A673 (cell line): ENCODE measurements at regions not wholly inside any gene's neighbourhood (a gene's known extent, or its start where the extent isn't known, plus 50 kb on each side); places are given as distances from the start of the nearest gene placed in this dataset.

Experiments
- BruUV-seq: library from RNA; stranded (reverse); fragments of 400-500 nt; replicated peaks from 2 replicates; lab custom pipeline; 2021; lab: Mats Ljungman, UMichigan
- CTCF ChIA-PET: fragments of 300-600 bp; sonication (Branson Sonifier 250); formaldehyde crosslinking; loops from one replicate; lab custom pipeline; 2022; ENCODE audit warnings: antibody characterized with exemption; lab: Charles Lee
- POLR2A ChIA-PET: fragments of 300-600 bp; sonication (Branson Sonifier 250); formaldehyde crosslinking; loops from one replicate; lab custom pipeline; 2022; ENCODE audit warnings: antibody characterized with exemption; ENCODE audit not compliant: low non-redundant PET; lab: Charles Lee
- DNase-seq: peaks from one replicate; pipeline ENCODE4 v3.0.0-alpha.2; 2015; ENCODE audit warnings: low spot score
- H3K27ac ChIP-seq: fragments of 200-600 bp; sonication (generic); 2 replicates; pipeline ENCODE4 v1.5.1; 2016; ENCODE audit warnings: mixed run types, low read depth, mild to moderate bottlenecking, mixed read lengths, antibody characterized with exemption, low read length; ENCODE audit not compliant: poor library complexity, severe bottlenecking
- H3K27me3 ChIP-seq: fragments of 200-600 bp; sonication (generic); replicated peaks from 2 replicates; pipeline ENCODE4 v1.6.1; 2017; ENCODE audit warnings: mixed run types, low read depth, mild to moderate bottlenecking, mixed read lengths, antibody characterized with exemption, low read length; ENCODE audit not compliant: insufficient read depth, poor library complexity
- H3K36me3 ChIP-seq: fragments of 200-600 bp; sonication (generic); 2 replicates; pipeline ENCODE4 v1.6.1; 2016; ENCODE audit warnings: mixed run types, mild to moderate bottlenecking, mixed read lengths, antibody characterized with exemption, low read length; ENCODE audit not compliant: insufficient read depth, poor library complexity, severe bottlenecking
- H3K4me1 ChIP-seq: fragments of 200-600 bp; sonication (generic); 2 replicates; pipeline ENCODE4 v1.6.1; 2017; ENCODE audit warnings: mixed run types, mild to moderate bottlenecking, mixed read lengths, antibody characterized with exemption, low read length; ENCODE audit not compliant: insufficient read depth, poor library complexity, severe bottlenecking
- H3K4me3 ChIP-seq: fragments of 200-600 bp; sonication (generic); 2 replicates; pipeline ENCODE4 v1.5.1; 2016; ENCODE audit warnings: low read depth, mixed run types, mild to moderate bottlenecking, mixed read lengths, low read length; ENCODE audit not compliant: poor library complexity, severe bottlenecking
- H3K9me3 ChIP-seq: fragments of 200-600 bp; sonication (generic); 2 replicates; pipeline ENCODE4 v1.6.1; 2016; ENCODE audit warnings: mixed run types, low read depth, mild to moderate bottlenecking, mixed read lengths, antibody characterized with exemption, low read length; ENCODE audit not compliant: poor library complexity, severe bottlenecking
- EZH2 ChIP-seq: fragments of 200-600 bp; sonication (generic); IDR thresholded peaks from 2 replicates; pipeline ENCODE4 v1.6.1; 2017; ENCODE audit warnings: borderline replicate concordance, low read depth, mild to moderate bottlenecking, mixed read lengths, antibody characterized with exemption, low read length; ENCODE audit not compliant: poor library complexity, severe bottlenecking
- intact Hi-C: fragments of 100-400 bp; cut with micrococcal nuclease; formaldehyde crosslinking; loops from one replicate; pipeline ENCODE4 v1.10.0; 2022; ENCODE audit not compliant: unreplicated experiment
- TF ChIP-seq, protein P1 (sequence below): fragments of 300-800, 200-600 bp; sonication (generic); conservative IDR thresholded peaks from 2 replicates; pipeline ENCODE4 v1.5.1; 2017; ENCODE audit warnings: low read depth, mild to moderate bottlenecking, antibody characterized with exemption, low read length, moderate library complexity, mixed read lengths

DNA sequence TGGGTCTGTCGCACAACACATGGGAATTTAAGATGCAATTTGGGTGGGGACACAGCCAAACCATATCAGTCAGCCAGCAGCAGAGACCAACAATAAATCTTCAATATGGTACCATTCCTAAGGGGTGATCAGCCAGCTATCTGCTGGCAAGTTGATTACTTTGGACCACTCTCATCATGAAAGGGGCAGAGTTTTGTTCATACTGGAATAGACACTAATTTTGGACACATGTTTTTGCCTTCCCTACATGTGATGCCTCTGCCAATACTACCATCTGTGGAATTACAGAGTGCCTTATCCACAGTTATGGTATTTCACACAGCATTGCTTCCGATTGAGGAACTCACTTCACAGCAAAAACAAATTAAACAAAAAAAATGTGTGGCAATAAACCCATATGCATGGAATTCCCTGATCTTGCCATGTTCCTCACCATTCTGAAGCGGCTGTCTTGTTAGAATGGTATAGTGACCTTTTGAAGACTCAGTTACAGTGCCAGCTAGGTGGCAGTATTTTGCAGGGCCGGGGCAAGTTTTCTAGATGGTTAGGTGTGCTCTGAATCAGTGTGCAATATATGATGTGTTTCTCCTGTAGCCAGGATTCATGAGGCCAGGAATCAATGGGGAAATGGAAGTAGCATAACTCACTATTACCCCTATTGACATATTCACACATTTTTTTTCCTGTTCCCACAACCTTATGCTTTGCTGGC is 179.0 kb upstream of the IGF1 start:
- H3K27me3 ChIP-seq: no peaks in the 10 kb centered on the region
- no peak overlapping the region for H3K4me3 ChIP-seq
- H3K4me1 ChIP-seq: no peaks in the 10 kb centered on the region
- no peaks in the 10 kb centered on the region for H3K36me3 ChIP-seq
- TF ChIP-seq, protein P1, sequence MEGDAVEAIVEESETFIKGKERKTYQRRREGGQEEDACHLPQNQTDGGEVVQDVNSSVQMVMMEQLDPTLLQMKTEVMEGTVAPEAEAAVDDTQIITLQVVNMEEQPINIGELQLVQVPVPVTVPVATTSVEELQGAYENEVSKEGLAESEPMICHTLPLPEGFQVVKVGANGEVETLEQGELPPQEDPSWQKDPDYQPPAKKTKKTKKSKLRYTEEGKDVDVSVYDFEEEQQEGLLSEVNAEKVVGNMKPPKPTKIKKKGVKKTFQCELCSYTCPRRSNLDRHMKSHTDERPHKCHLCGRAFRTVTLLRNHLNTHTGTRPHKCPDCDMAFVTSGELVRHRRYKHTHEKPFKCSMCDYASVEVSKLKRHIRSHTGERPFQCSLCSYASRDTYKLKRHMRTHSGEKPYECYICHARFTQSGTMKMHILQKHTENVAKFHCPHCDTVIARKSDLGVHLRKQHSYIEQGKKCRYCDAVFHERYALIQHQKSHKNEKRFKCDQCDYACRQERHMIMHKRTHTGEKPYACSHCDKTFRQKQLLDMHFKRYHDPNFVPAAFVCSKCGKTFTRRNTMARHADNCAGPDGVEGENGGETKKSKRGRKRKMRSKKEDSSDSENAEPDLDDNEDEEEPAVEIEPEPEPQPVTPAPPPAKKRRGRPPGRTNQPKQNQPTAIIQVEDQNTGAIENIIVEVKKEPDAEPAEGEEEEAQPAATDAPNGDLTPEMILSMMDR: peak; percentile 50
- no peak for TF ChIP-seq EZH2
- no TSS peak for BruUV-seq
- H3K9me3 ChIP-seq: no peaks in the 10 kb centered on the region
- H3K27ac ChIP-seq: no peak overlapping the region
- intact Hi-C loops: loop anchor here (2.0 kb wide), 1 partner anchor 43 kb away; no protein-coding TSS in a partner anchor
- CTCF ChIA-PET: no interaction called here
- DNase-seq: peak; percentile 7
- POLR2A ChIA-PET: no interaction called here

GRCh38 chr12:102653406-102653805 is 173.0 kb upstream of the IGF1 start:
- Histone ChIP-seq H3K4me1 (no peaks in the 10 kb centered on the region), H3K27me3 (peaks cover 24% of the 10 kb centered on the region), H3K36me3 (no peaks in the 10 kb centered on the region), H3K27ac (no peak overlapping the region), H3K9me3 (no peaks in the 10 kb centered on the region), H3K4me3 (no peak overlapping the region)
- POLR2A ChIA-PET: interaction anchor here (0.7 kb wide), 1 partner anchor 902 kb away, joined by 9 read pairs; no protein-coding TSS in a partner anchor
- DNase-seq: no peak
- intact Hi-C loops: no loop called here
- no TSS peak for BruUV-seq
- CTCF ChIA-PET: no interaction called here
- TF ChIP-seq EZH2: no peak
- TF ChIP-seq, protein P1: no peak

GRCh38 chr12:102652645-102653313 is 172.4 kb upstream of the IGF1 start:
- POLR2A ChIA-PET: no interaction called here
- Histone ChIP-seq H3K36me3 (no peaks in the 10 kb centered on the region), H3K27me3 (peaks cover 26% of the 10 kb centered on the region), H3K9me3 (no peaks in the 10 kb centered on the region), H3K4me3 (no peak overlapping the region), H3K27ac (no peak overlapping the region), H3K4me1 (no peaks in the 10 kb centered on the region)
- no peak for DNase-seq
- CTCF ChIA-PET: no interaction called here
- no TSS peak for BruUV-seq
- intact Hi-C loops: no loop called here
- TF ChIP-seq, protein P1: no peak
- no peak for TF ChIP-seq EZH2
